Activated CD4-positive, alpha-beta memory T cell treated with anti-CD3 and anti-CD28 coated beads, Interleukin-2, amount 10 ng/mL, durations not matched to agents 7 days and 5 days (primary cell): ENCODE measurements at regions not wholly inside any gene's neighbourhood (a gene's known extent, or its start where the extent isn't known, plus 50 kb on each side); places are given as distances from the start of the nearest gene placed in this dataset.

Source experiments
- CTCF ChIA-PET: fragments of 350-600 bp; sonication (Branson Sonifier 250); formaldehyde crosslinking; loops from one replicate; lab custom pipeline; 2021; ENCODE audit warnings: antibody characterized with exemption, inconsistent platforms; lab: Charles Lee
- POLR2A ChIA-PET: fragments of 350-600 bp; sonication (Branson Sonifier 250); formaldehyde crosslinking; loops from one replicate; lab custom pipeline; 2021; ENCODE audit warnings: antibody characterized with exemption; lab: Charles Lee
- DNase-seq: peaks from one replicate; pipeline ENCODE4 v3.0.0-alpha.2; 2020
- H3K27ac Mint-ChIP-seq: one replicate; pipeline ENCODE4 v1.8.0; 2021; ENCODE audit warnings: mild to moderate bottlenecking, mixed read lengths
- H3K27me3 Mint-ChIP-seq: one replicate; pipeline ENCODE4 v1.8.0; 2021; ENCODE audit warnings: mixed read lengths
- H3K36me3 Mint-ChIP-seq: one replicate; pipeline ENCODE4 v1.8.0; 2021; ENCODE audit warnings: low read depth, mixed read lengths
- H3K4me1 Mint-ChIP-seq: one replicate; pipeline ENCODE4 v1.8.0; 2021; ENCODE audit warnings: mixed read lengths
- H3K4me3 Mint-ChIP-seq: one replicate; pipeline ENCODE4 v1.8.0; 2021; ENCODE audit warnings: mild to moderate bottlenecking, mixed read lengths
- H3K9me3 Mint-ChIP-seq: one replicate; pipeline ENCODE4 v1.8.0; 2021; ENCODE audit warnings: mixed read lengths

DNA sequence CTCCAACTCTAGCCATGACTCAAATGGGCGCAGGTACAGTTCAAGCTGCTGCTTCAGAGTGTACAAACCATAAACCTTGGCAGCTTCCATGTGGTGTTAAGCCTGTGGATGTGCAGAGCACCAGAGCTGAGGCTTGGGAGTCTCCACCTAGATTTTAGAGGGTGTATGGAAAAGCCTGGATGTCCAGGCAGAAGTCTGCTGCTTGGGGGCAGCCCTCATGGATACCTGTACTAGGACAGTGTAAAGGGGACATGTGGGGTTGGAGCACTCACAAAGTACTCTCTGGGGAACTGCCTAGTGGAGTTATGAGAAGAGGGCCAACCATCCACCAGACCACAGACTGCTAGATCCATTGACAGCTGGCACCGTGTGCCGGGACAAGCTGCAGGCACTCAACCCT, 273.5 kb upstream of the ST8SIA4 start:
- Mint-ChIP-seq H3K9me3 (peaks cover 5% of the 10 kb centered on the region), H3K27ac (no peak overlapping the region)
- CTCF ChIA-PET, result no interaction called here

GRCh38 chr5:101174981-101175380, 271.9 kb upstream of the ST8SIA4 start:
- ChIA-PET CTCF (no interaction called here), POLR2A (no interaction called here)
- H3K27me3 Mint-ChIP-seq, result no peaks in the 10 kb centered on the region
- no peak overlapping the region for H3K27ac Mint-ChIP-seq
- DNase-seq, result no peak
- H3K4me3 Mint-ChIP-seq, result no peak overlapping the region
- no peaks in the 10 kb centered on the region for H3K4me1 Mint-ChIP-seq
- H3K36me3 Mint-ChIP-seq, result no peaks in the 10 kb centered on the region
- H3K9me3 Mint-ChIP-seq, result peaks cover 5% of the 10 kb centered on the region

More for the DNA sequence above, 273.5 kb upstream of the ST8SIA4 start:
- no peak for DNase-seq
- Mint-ChIP-seq H3K36me3 (no peaks in the 10 kb centered on the region), H3K27me3 (no peaks in the 10 kb centered on the region), H3K4me1 (no peaks in the 10 kb centered on the region), H3K4me3 (no peak overlapping the region)
- POLR2A ChIA-PET, result no interaction called here

DNA sequence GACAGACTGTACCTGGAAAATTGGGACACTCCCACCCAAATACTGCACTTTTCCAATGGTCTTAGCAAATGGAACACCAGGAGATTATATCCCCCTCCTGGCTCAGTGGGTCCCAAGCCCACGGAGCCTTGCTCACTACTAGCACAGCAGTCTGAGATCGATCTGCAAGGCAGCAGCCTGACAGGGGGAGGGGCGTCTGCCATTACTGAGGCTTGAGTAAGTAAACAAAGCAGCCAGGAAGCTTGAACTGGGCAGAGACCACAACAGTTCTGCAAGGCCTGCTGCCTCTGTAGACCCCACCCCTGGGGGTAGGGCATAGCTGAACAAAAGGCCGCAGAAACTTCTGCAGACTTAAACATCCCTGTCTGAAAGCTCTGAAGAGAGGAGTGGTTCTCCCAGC, 260.0 kb upstream of the ST8SIA4 start:
- Mint-ChIP-seq H3K4me1 (no peaks in the 10 kb centered on the region), H3K36me3 (no peaks in the 10 kb centered on the region), H3K4me3 (no peak overlapping the region), H3K27me3 (no peaks in the 10 kb centered on the region), H3K27ac (no peak overlapping the region), H3K9me3 (no peaks in the 10 kb centered on the region)
- ChIA-PET CTCF (no interaction called here), POLR2A (no interaction called here)
- no peak for DNase-seq

GRCh38 chr5:101160002-101160401, 256.9 kb upstream of the ST8SIA4 start:
- H3K4me3 Mint-ChIP-seq, result no peak overlapping the region
- H3K9me3 Mint-ChIP-seq, result no peaks in the 10 kb centered on the region
- no peaks in the 10 kb centered on the region for H3K36me3 Mint-ChIP-seq
- no peak for DNase-seq
- H3K27ac Mint-ChIP-seq, result no peak overlapping the region
- ChIA-PET CTCF (no interaction called here), POLR2A (no interaction called here)
- H3K4me1 Mint-ChIP-seq, result no peaks in the 10 kb centered on the region
- H3K27me3 Mint-ChIP-seq, result no peaks in the 10 kb centered on the region

- Mint-ChIP-seq H3K27ac (no peak overlapping the region), H3K27me3 (no peaks in the 10 kb centered on the region), H3K36me3 (no peaks in the 10 kb centered on the region), H3K4me3 (no peak overlapping the region), H3K4me1 (no peaks in the 10 kb centered on the region), H3K9me3 (no peaks in the 10 kb centered on the region)
- DNase-seq, result no peak
- ChIA-PET CTCF (no interaction called here), POLR2A (no interaction called here)
These were observed 255.9 kb upstream of the ST8SIA4 start for GRCh38 chr5:101159006-101159405.

DNA sequence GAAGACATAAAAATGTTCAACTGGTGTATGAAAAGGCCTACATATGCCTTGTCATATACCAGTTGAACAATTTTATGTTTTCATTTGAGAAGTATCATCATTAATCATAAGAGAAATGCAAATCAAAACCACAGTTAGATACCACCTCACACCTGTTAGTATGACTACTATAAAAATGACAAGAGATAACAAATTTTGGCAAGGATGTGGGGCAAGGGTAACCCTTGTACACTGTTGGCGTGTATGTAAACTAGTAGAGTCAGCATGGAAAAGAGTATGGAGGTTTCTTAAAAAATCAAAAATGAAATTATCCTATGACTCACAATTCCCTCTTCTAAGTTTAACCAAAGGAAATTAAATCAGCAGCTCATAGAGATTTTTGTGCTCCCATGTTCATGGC, 250.4 kb upstream of the ST8SIA4 start:
- no peaks in the 10 kb centered on the region for H3K36me3 Mint-ChIP-seq
- no peaks in the 10 kb centered on the region for H3K27me3 Mint-ChIP-seq
- no peak for DNase-seq
- CTCF ChIA-PET, result no interaction called here
- H3K27ac Mint-ChIP-seq, result no peak overlapping the region
- POLR2A ChIA-PET, result no interaction called here
- H3K4me1 Mint-ChIP-seq, result no peaks in the 10 kb centered on the region
- H3K4me3 Mint-ChIP-seq, result no peak overlapping the region
- no peaks in the 10 kb centered on the region for H3K9me3 Mint-ChIP-seq

DNA sequence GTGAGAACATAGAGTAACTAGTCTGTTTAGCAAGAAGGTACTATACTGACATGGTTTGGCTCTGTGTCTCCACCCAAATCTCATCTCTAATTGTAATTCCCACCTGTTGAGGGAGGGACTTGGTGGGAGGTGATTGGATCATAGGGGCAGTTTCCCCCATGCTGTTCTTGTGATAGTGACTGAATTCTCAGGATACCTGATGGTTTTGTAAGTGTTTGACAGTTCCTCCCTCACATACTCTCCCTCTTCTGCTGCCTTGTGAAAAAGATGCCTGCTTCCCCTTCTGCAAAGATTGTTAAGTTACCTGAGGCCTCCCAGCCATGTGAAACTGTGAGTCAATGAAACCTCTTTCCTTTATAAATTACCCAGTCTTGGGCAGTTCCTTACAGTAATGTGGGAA, 240.4 kb upstream of the ST8SIA4 start:
- no peak overlapping the region for H3K4me3 Mint-ChIP-seq
- no peaks in the 10 kb centered on the region for H3K27me3 Mint-ChIP-seq
- CTCF ChIA-PET, result no interaction called here
- DNase-seq, result no peak
- H3K4me1 Mint-ChIP-seq, result no peaks in the 10 kb centered on the region
- H3K27ac Mint-ChIP-seq, result no peak overlapping the region
- no peaks in the 10 kb centered on the region for H3K36me3 Mint-ChIP-seq
- no peaks in the 10 kb centered on the region for H3K9me3 Mint-ChIP-seq
- POLR2A ChIA-PET, result no interaction called here

DNA sequence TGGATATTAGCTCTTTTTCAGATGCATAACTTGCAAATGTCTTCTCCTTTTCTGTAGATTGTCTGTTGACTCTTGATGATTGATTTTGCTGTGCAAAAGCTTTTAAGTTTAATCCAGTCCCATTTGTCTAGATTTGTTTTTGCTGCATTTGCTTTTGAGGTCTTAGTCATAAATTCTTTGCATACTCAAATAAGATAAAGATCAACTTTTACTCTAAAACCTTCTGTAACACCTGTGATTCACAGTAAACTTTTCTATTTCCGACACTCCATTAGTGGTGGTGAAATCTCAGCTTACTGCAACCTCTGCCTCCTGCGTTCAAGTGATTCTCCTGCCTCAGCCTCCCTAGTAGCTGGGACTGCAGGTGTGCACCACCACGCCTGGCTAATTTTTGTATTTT, 239.0 kb upstream of the ST8SIA4 start:
- no peaks in the 10 kb centered on the region for H3K4me1 Mint-ChIP-seq
- CTCF ChIA-PET, result no interaction called here
- H3K27me3 Mint-ChIP-seq, result no peaks in the 10 kb centered on the region
- no peaks in the 10 kb centered on the region for H3K36me3 Mint-ChIP-seq
- POLR2A ChIA-PET, result no interaction called here
- no peak overlapping the region for H3K4me3 Mint-ChIP-seq
- no peak overlapping the region for H3K27ac Mint-ChIP-seq
- no peak for DNase-seq
- no peaks in the 10 kb centered on the region for H3K9me3 Mint-ChIP-seq

DNA sequence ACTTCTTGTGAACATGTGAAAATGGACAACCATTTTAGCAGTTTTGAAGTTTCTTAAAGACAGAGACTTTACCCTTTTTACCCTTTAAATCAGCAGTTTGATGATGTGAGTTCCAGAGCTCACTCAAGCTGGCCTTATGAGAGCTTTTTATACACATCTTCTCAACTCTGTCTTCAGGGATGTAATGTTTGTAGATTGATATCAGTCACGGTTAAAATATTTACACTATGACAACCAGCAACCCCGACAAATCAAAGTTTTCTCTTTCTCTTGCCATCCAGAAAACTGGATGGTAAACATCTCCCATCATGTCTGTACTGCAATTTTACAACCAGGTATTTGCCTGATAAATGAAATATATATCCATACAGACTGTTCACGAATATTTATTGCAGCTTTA, 233.4 kb upstream of the ST8SIA4 start:
- H3K27ac Mint-ChIP-seq, result no peak overlapping the region
- no peaks in the 10 kb centered on the region for H3K27me3 Mint-ChIP-seq
- no peaks in the 10 kb centered on the region for H3K4me1 Mint-ChIP-seq
- H3K36me3 Mint-ChIP-seq, result no peaks in the 10 kb centered on the region
- H3K9me3 Mint-ChIP-seq, result no peaks in the 10 kb centered on the region
- CTCF ChIA-PET, result no interaction called here
- no peak for DNase-seq
- POLR2A ChIA-PET, result no interaction called here
- no peak overlapping the region for H3K4me3 Mint-ChIP-seq

- DNase-seq, result no peak
- H3K9me3 Mint-ChIP-seq, result no peaks in the 10 kb centered on the region
These were observed 220.3 kb upstream of the ST8SIA4 start for GRCh38 chr5:101123363-101123762.

DNA sequence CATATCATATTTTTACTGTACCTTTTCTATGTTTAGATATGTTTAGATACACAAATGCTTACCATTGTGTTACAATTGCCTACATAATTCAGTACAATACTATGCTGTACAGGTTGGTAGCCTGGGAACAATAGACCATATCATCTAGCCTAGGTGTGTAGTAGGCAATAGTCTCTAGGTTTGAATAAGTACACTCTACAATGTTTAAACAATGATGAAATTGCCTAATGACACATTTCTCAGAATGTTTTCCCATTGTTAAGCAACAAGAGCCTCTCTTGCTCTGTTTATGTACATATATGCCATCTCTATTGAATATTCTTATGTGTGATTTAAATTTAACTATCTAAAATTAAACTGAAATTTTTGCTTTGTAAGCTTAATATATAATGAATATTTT, 209.6 kb upstream of the ST8SIA4 start:
- ChIA-PET CTCF (no interaction called here), POLR2A (no interaction called here)
- H3K36me3 Mint-ChIP-seq, result no peaks in the 10 kb centered on the region
- no peak overlapping the region for H3K27ac Mint-ChIP-seq
- H3K27me3 Mint-ChIP-seq, result no peaks in the 10 kb centered on the region
- no peaks in the 10 kb centered on the region for H3K9me3 Mint-ChIP-seq
- no peak overlapping the region for H3K4me3 Mint-ChIP-seq
- no peaks in the 10 kb centered on the region for H3K4me1 Mint-ChIP-seq
- DNase-seq, result no peak

More at GRCh38 chr5:101123363-101123762, 220.3 kb upstream of the ST8SIA4 start:
- POLR2A ChIA-PET, result no interaction called here
- Mint-ChIP-seq H3K27ac (no peak overlapping the region), H3K36me3 (no peaks in the 10 kb centered on the region), H3K4me3 (no peak overlapping the region), H3K27me3 (no peaks in the 10 kb centered on the region), H3K4me1 (no peaks in the 10 kb centered on the region)
- CTCF ChIA-PET, result no interaction called here

- H3K36me3 Mint-ChIP-seq, result no peaks in the 10 kb centered on the region
- no peak overlapping the region for H3K27ac Mint-ChIP-seq
- DNase-seq, result no peak
- no peaks in the 10 kb centered on the region for H3K4me1 Mint-ChIP-seq
- ChIA-PET POLR2A (no interaction called here), CTCF (no interaction called here)
- H3K27me3 Mint-ChIP-seq, result no peaks in the 10 kb centered on the region
- H3K4me3 Mint-ChIP-seq, result no peak overlapping the region
- no peaks in the 10 kb centered on the region for H3K9me3 Mint-ChIP-seq
These were observed 200.8 kb upstream of the ST8SIA4 start for GRCh38 chr5:101103874-101104273.

DNA sequence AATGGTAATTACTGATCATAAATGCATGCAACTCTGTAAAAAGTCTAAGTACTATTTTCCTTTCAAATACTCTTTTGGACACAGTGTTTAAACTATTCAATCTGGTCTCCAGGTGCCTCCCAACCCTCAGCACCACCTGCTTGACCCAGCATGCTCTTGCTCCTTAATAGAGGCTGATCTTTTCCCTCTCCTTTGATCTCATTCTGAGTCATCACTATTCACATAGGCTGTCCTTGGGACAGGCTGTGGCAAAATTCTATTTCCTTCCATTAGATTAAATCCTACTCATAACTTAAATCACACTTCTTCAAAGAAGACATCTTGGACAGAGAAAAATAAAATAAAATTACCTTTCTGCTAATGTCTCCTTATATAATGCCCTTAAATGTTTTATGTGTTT, 199.4 kb upstream of the ST8SIA4 start:
- CTCF ChIA-PET, result no interaction called here
- H3K9me3 Mint-ChIP-seq, result no peaks in the 10 kb centered on the region
- H3K4me3 Mint-ChIP-seq, result no peak overlapping the region
- no peaks in the 10 kb centered on the region for H3K27me3 Mint-ChIP-seq
- H3K36me3 Mint-ChIP-seq, result no peaks in the 10 kb centered on the region
- H3K4me1 Mint-ChIP-seq, result no peaks in the 10 kb centered on the region
- no peak overlapping the region for H3K27ac Mint-ChIP-seq
- POLR2A ChIA-PET, result no interaction called here
- DNase-seq, result no peak

DNA sequence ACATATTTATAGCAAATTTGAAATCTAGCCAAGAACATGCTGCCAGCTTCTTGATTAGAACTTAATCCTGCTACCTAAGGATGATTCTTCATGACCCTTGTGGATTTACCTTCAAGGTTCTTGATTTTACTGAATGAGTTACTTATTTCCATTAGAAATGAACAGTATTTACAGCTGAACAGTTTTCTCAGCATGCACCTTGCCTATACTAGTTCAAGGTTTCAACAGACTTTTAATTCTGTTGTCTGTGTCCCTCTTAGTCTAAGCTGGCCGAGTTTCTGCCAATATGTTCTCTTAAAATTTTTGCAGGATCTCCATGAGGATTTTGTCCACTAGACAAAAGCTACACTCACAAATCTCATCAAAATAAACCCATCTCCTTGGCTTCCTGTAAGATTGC, 188.8 kb upstream of the ST8SIA4 start:
- CTCF ChIA-PET, result no interaction called here
- DNase-seq, result no peak
- no peak overlapping the region for H3K4me3 Mint-ChIP-seq
- no peaks in the 10 kb centered on the region for H3K36me3 Mint-ChIP-seq
- no peak overlapping the region for H3K27ac Mint-ChIP-seq
- H3K27me3 Mint-ChIP-seq, result no peaks in the 10 kb centered on the region
- no peaks in the 10 kb centered on the region for H3K4me1 Mint-ChIP-seq
- H3K9me3 Mint-ChIP-seq, result no peaks in the 10 kb centered on the region
- POLR2A ChIA-PET, result no interaction called here

DNA sequence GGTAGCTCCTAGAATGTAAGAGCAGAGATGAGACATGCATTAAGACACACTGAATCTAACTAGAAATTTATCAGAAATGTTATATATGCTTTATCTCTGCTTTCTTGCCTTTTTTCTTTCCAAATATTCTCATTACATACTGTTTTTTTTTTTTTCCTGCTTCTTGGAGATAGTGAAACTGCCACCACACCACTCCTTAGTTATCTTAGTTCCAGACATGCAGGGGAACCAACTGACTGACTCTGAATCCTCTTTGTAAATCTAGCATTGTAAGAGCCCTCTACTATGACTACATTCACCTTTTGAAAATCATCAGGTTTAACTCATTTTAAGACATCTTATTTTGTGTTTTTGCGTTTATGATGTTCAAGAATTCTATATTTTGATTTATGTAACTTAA, 181.3 kb upstream of the ST8SIA4 start:
- Mint-ChIP-seq H3K4me1 (no peaks in the 10 kb centered on the region), H3K36me3 (no peaks in the 10 kb centered on the region), H3K9me3 (no peaks in the 10 kb centered on the region), H3K27ac (no peak overlapping the region), H3K4me3 (no peak overlapping the region), H3K27me3 (no peaks in the 10 kb centered on the region)
- DNase-seq, result no peak
- ChIA-PET POLR2A (no interaction called here), CTCF (no interaction called here)
